GM12891 (cell line): ENCODE measurements at regions not wholly inside any gene's neighbourhood (a gene's known extent, or its start where the extent isn't known, plus 50 kb on each side); places are given as distances from the start of the nearest gene placed in this dataset.

Experiments used
- PAX5 ChIP-seq: IDR thresholded peaks from 2 replicates; pipeline ENCODE4 v1.6.1; 2011; ENCODE audit warnings: low read length, moderate library complexity, mild to moderate bottlenecking; ENCODE audit not compliant: insufficient read depth, severe bottlenecking
- POLR2A ChIP-seq: IDR thresholded peaks from 2 replicates; pipeline ENCODE4 v1.6.1; 2011; ENCODE audit warnings: low read depth, low read length, control low read depth
- POLR2AphosphoS5 ChIP-seq: IDR thresholded peaks from 2 replicates; pipeline ENCODE4 v1.6.1; 2011; ENCODE audit warnings: low read depth, low read length, control low read depth
- POU2F2 ChIP-seq: IDR thresholded peaks from 2 replicates; pipeline ENCODE4 v1.6.1; 2011; ENCODE audit warnings: low read depth, mild to moderate bottlenecking, control low read depth, low read length, moderate library complexity
- SPI1 ChIP-seq: IDR thresholded peaks from 2 replicates; pipeline ENCODE4 v1.6.1; 2011; ENCODE audit warnings: low read depth, low read length, control low read depth
- TAF1 ChIP-seq: IDR thresholded peaks from 2 replicates; pipeline ENCODE4 v1.6.1; 2011; ENCODE audit warnings: low read depth, low read length, control low read depth

DNA sequence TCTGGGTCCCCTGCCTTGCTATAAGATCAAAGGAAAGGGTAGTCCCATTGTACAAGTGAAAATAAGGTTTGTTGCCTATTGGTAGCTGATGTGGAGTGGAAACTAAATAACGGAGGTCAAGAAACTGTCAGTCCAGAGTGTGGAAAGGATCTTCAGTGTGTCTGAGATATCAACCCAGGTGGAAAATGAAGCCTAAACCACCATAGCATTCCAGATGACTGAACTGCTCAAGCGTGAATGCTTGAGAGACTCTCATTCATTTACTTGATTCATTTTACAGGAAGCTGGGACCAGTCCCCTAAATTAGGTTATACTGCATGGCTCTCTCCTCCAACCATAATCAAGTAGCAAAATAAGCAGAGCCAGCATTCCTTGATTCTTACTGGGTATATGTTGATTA, 116.0 kb upstream of the SLC28A3 start:
- no peak for TF ChIP-seq POLR2AphosphoS5
- no peak for TF ChIP-seq TAF1
- no peak for TF ChIP-seq POLR2A
- TF ChIP-seq SPI1: no peak
- TF ChIP-seq POU2F2: no peak
- TF ChIP-seq PAX5: no peak
